ENCODE measurements at regions not wholly inside any gene's neighbourhood (a gene's known extent, or its start where the extent isn't known, plus 50 kb on each side); places are given as distances from the start of the nearest gene placed in this dataset.

DNA sequence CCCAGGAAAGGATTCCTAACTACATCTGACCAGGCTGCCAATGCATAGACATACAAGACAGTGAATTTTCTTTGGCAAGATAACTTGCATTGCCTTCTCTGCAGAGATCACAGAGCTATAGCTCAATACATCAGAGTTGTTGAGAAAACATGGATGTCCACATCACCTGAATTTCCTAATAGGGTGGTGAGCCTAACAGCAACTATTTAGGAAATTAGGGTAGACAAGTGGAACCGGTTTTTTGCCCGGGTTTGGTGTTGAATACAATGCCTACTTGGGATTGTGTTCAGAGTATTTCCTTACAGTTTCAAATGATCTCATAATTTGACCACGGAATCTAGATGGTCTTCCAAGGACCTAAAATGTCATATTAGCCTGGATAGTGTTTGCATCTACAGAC, 262.7 kb downstream of the KIF4B start:
- H3K4me3 ChIP-seq (ENCODE audit: low read depth, low read length) = no peak overlapping the region
- TF ChIP-seq, protein P1, sequence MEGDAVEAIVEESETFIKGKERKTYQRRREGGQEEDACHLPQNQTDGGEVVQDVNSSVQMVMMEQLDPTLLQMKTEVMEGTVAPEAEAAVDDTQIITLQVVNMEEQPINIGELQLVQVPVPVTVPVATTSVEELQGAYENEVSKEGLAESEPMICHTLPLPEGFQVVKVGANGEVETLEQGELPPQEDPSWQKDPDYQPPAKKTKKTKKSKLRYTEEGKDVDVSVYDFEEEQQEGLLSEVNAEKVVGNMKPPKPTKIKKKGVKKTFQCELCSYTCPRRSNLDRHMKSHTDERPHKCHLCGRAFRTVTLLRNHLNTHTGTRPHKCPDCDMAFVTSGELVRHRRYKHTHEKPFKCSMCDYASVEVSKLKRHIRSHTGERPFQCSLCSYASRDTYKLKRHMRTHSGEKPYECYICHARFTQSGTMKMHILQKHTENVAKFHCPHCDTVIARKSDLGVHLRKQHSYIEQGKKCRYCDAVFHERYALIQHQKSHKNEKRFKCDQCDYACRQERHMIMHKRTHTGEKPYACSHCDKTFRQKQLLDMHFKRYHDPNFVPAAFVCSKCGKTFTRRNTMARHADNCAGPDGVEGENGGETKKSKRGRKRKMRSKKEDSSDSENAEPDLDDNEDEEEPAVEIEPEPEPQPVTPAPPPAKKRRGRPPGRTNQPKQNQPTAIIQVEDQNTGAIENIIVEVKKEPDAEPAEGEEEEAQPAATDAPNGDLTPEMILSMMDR (conservative IDR thresholded peaks at IDR 0.05; ENCODE audit: low read depth, low read length) = no peak
- DNase-seq (ENCODE audit: low read depth) = no peak

DNA sequence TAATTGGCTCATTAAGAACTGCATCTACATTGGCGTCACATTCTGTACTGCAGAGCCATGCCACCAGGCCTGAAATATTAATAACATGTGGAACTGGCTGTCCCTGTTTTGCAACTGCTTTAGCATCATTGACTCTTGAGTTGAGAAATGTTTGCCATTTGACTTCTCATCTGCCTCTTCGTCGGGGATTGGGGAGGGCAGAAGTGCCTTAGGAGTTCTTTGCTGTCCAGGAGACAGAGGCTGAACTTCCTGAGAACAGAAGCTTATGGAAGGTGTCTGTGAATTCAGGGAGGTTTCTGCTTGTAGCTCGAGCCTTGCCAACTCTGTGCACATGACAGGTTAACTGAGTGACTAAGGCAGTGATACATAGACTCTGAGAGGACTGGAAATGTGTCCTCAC, 265.0 kb downstream of the KIF4B start:
- H3K4me3 ChIP-seq (ENCODE audit: low read depth, low read length) = no peak overlapping the region
- no peak for DNase-seq (ENCODE audit: low read depth)
- TF ChIP-seq, protein P1 (conservative IDR thresholded peaks at IDR 0.05; ENCODE audit: low read depth, low read length) = no peak

DNA sequence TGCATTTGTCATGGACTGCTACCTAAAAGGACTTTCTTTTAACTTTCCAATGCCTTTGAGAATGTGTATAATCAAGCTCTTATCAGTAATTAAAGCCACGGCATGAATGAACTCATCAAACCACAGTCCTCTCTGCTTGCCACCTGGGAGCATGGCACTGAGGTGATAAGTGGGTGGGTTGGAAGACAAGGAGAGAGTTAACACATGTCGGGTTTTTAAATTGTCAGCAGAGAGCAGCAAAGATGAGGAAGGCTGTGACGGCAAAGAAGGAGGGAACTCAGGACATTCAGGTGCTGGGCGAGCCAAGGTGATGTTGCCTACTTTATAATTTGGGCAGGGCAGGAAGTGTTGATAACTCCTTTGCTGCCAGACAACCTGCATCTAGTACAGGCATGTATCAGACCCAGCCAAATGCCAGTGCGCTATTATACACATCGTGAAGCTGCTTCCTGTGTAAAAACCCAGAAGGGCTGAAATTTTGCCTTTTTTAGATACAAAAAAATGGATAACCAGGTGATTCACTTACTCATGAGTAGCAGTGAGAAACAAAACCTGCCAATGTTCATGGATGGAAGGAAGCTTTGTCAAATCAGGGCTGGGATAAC, 269.1 kb downstream of the KIF4B start:
- TF ChIP-seq, protein P1 (conservative IDR thresholded peaks at IDR 0.05; ENCODE audit: low read depth, low read length) = no peak
- no peak overlapping the region for H3K4me3 ChIP-seq (ENCODE audit: low read depth, low read length)
- DNase-seq (ENCODE audit: low read depth) = no peak

DNA sequence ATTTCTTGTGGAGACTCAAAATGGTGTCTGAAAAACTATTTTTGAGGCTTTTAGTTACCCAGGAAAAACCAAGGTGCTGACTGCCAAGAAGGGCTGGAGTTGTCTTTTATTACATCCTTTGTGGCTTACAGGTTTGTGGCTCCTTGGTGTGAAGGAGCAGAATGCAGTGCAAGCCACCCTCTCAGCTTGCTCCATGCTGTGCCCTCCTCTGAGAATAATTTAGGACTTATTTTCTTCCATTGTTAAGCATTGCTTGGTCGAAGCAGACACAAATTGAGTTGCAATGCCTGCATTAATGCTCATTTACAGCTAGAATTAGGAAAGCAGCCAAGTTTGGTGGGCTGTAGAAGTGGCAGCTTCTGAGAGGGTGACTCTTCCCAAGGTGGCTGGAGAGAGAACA, 272.2 kb downstream of the KIF4B start:
- TF ChIP-seq, protein P1 (conservative IDR thresholded peaks at IDR 0.05; ENCODE audit: low read depth, low read length) = no peak
- no peak for DNase-seq (ENCODE audit: low read depth)
- H3K4me3 ChIP-seq (ENCODE audit: low read depth, low read length) = no peak overlapping the region

DNA sequence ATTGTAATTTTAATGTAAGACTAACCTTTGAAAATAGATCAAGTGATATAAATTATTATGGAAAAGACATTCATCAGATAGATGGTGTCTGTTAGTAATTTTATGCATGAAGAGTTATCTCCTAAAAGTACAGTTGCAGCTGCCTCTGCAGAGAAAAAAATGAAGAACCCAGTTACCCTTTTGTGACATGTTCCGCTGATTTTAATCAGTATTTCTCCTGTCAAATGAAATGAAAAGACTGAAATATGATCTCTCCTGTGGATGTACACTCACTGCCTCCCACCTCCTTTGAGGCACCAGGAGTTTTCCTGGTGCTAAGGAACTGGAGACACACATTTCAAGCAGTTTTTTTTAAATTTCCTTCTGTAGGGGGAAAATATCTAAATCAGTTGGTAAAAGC, 277.4 kb downstream of the KIF4B start:
- TF ChIP-seq, protein P1 (conservative IDR thresholded peaks at IDR 0.05; ENCODE audit: low read depth, low read length) = no peak
- no peak for DNase-seq (ENCODE audit: low read depth)
- H3K4me3 ChIP-seq (ENCODE audit: low read depth, low read length) = no peak overlapping the region

DNA sequence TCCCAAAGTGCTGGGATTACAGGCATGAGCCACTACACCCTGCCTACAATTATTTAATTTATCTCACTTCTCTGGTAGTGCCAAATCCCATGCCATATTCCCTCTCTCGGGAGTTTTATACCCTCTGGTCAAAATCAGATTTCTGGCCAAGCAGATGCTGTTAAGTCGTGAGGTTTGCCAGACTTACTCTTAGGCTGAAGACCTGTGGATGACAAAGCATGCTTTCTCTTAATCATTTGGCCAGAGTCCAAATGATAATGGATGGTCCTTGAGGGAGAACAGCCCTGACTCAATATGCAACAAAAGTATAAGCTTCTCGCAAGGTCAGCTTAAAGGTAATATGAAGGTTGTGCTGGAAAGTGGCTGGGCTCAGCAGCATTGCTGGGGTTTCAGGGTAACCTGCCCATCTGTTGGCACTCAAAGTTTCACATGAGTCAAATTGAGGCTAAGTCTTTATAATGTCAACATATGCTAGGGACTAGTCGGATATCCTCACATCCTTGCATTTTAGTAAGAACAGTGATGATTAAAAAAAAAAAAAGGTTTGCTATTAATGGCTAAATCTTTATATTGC, 280.1 kb downstream of the KIF4B start:
- DNase-seq (ENCODE audit: low read depth) = no peak

More for the DNA sequence above, 280.1 kb downstream of the KIF4B start:
- H3K4me3 ChIP-seq (ENCODE audit: low read depth, low read length) = no peak overlapping the region
- TF ChIP-seq, protein P1 (conservative IDR thresholded peaks at IDR 0.05; ENCODE audit: low read depth, low read length) = no peak

All from choroid plexus epithelial cell (primary cell).